A673 (cell line): ENCODE measurements at regions not wholly inside any gene's neighbourhood (a gene's known extent, or its start where the extent isn't known, plus 50 kb on each side); places are given as distances from the start of the nearest gene placed in this dataset.

Experiments used
- BruUV-seq: library from RNA; stranded (reverse); fragments of 400-500 nt; replicated peaks from 2 replicates; lab custom pipeline; 2021; lab: Mats Ljungman, UMichigan
- CTCF ChIA-PET: fragments of 300-600 bp; sonication (Branson Sonifier 250); formaldehyde crosslinking; loops from one replicate; lab custom pipeline; 2022; ENCODE audit warnings: antibody characterized with exemption; lab: Charles Lee
- POLR2A ChIA-PET: fragments of 300-600 bp; sonication (Branson Sonifier 250); formaldehyde crosslinking; loops from one replicate; lab custom pipeline; 2022; ENCODE audit warnings: antibody characterized with exemption; ENCODE audit not compliant: low non-redundant PET; lab: Charles Lee
- DNase-seq: peaks from one replicate; pipeline ENCODE4 v3.0.0-alpha.2; 2015; ENCODE audit warnings: low spot score
- H3K27ac ChIP-seq: fragments of 200-600 bp; sonication (generic); 2 replicates; pipeline ENCODE4 v1.5.1; 2016; ENCODE audit warnings: mixed run types, low read depth, mild to moderate bottlenecking, mixed read lengths, antibody characterized with exemption, low read length; ENCODE audit not compliant: poor library complexity, severe bottlenecking
- H3K27me3 ChIP-seq: fragments of 200-600 bp; sonication (generic); replicated peaks from 2 replicates; pipeline ENCODE4 v1.6.1; 2017; ENCODE audit warnings: mixed run types, low read depth, mild to moderate bottlenecking, mixed read lengths, antibody characterized with exemption, low read length; ENCODE audit not compliant: insufficient read depth, poor library complexity
- H3K36me3 ChIP-seq: fragments of 200-600 bp; sonication (generic); 2 replicates; pipeline ENCODE4 v1.6.1; 2016; ENCODE audit warnings: mixed run types, mild to moderate bottlenecking, mixed read lengths, antibody characterized with exemption, low read length; ENCODE audit not compliant: insufficient read depth, poor library complexity, severe bottlenecking
- H3K4me1 ChIP-seq: fragments of 200-600 bp; sonication (generic); 2 replicates; pipeline ENCODE4 v1.6.1; 2017; ENCODE audit warnings: mixed run types, mild to moderate bottlenecking, mixed read lengths, antibody characterized with exemption, low read length; ENCODE audit not compliant: insufficient read depth, poor library complexity, severe bottlenecking
- H3K4me3 ChIP-seq: fragments of 200-600 bp; sonication (generic); 2 replicates; pipeline ENCODE4 v1.5.1; 2016; ENCODE audit warnings: low read depth, mixed run types, mild to moderate bottlenecking, mixed read lengths, low read length; ENCODE audit not compliant: poor library complexity, severe bottlenecking
- H3K9me3 ChIP-seq: fragments of 200-600 bp; sonication (generic); 2 replicates; pipeline ENCODE4 v1.6.1; 2016; ENCODE audit warnings: mixed run types, low read depth, mild to moderate bottlenecking, mixed read lengths, antibody characterized with exemption, low read length; ENCODE audit not compliant: poor library complexity, severe bottlenecking
- CTCF ChIP-seq: fragments of 300-800, 200-600 bp; sonication (generic); conservative IDR thresholded peaks from 2 replicates; pipeline ENCODE4 v1.5.1; 2017; ENCODE audit warnings: low read depth, mild to moderate bottlenecking, antibody characterized with exemption, low read length, moderate library complexity, mixed read lengths
- EZH2 ChIP-seq: fragments of 200-600 bp; sonication (generic); IDR thresholded peaks from 2 replicates; pipeline ENCODE4 v1.6.1; 2017; ENCODE audit warnings: borderline replicate concordance, low read depth, mild to moderate bottlenecking, mixed read lengths, antibody characterized with exemption, low read length; ENCODE audit not compliant: poor library complexity, severe bottlenecking
- intact Hi-C: fragments of 100-400 bp; cut with micrococcal nuclease; formaldehyde crosslinking; loops from one replicate; pipeline ENCODE4 v1.10.0; 2022; ENCODE audit not compliant: unreplicated experiment

DNA sequence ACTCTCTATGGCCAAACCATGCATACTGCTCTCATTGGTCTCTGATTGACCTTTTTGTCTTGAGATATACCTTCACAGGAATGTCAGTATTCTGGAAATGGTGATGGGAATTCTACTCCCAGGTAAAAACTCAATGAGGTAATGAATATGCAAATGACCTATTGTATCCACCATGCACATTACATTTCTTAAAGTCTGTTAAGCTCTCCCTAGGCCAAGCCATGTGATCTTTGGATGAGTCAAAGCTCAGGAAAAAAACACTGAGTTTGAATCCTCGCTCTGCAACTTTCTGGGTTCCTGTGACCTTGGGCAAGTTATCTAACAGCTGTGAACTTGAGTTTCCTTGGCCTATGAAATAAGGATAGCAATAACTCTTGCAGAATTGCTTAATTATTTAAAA, 175.4 kb downstream of the PPP1R2C start:
- no TSS peak for BruUV-seq
- Histone ChIP-seq H3K27me3 (no peaks in the 10 kb centered on the region), H3K4me3 (no peak overlapping the region), H3K4me1 (no peaks in the 10 kb centered on the region), H3K36me3 (no peaks in the 10 kb centered on the region), H3K27ac (no peak overlapping the region), H3K9me3 (no peaks in the 10 kb centered on the region)
- CTCF ChIA-PET = no interaction called here
- POLR2A ChIA-PET = no interaction called here
- no peak for DNase-seq
- intact Hi-C loops = no loop called here
- TF ChIP-seq CTCF = no peak
- no peak for TF ChIP-seq EZH2

DNA sequence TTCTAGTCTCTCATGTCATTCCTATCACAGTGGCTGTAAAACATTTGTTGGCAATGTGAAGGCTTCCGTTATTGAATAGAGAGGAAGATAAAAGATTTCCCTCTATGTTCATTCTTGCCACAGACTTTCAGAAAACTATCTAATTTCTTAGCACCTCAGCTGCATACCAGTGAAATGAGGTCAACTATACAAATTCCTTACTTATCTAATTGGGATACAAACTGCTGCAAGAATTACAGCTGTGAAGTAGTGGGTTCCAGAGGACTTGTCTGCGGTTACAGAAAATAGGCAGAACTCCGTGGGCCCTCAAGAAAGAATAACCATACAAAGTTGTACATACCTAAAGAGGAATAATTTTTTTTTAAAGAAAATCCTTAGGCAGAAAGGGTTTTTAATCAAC, 175.8 kb downstream of the PPP1R2C start:
- H3K27me3 ChIP-seq = no peaks in the 10 kb centered on the region
- no peak for DNase-seq
- no peak for TF ChIP-seq CTCF
- TF ChIP-seq EZH2 = no peak
- intact Hi-C loops = no loop called here
- no TSS peak for BruUV-seq
- H3K27ac ChIP-seq = no peak overlapping the region
- no peaks in the 10 kb centered on the region for H3K36me3 ChIP-seq
- H3K9me3 ChIP-seq = no peaks in the 10 kb centered on the region
- ChIA-PET CTCF (no interaction called here), POLR2A (no interaction called here)
- H3K4me1 ChIP-seq = no peaks in the 10 kb centered on the region
- H3K4me3 ChIP-seq = no peak overlapping the region

- BruUV-seq = no TSS peak
- intact Hi-C loops = no loop called here
- no peaks in the 10 kb centered on the region for H3K36me3 ChIP-seq
- CTCF ChIA-PET = no interaction called here
- no peak for DNase-seq
- POLR2A ChIA-PET = no interaction called here
- H3K27me3 ChIP-seq = no peaks in the 10 kb centered on the region
- H3K9me3 ChIP-seq = no peaks in the 10 kb centered on the region
- H3K27ac ChIP-seq = no peak overlapping the region
- TF ChIP-seq CTCF = no peak
- TF ChIP-seq EZH2 = no peak
- H3K4me1 ChIP-seq = no peaks in the 10 kb centered on the region
- no peak overlapping the region for H3K4me3 ChIP-seq
Observed at GRCh38 chrX:42597481-42597880, 180.5 kb downstream of the PPP1R2C start.
